A549 (cell line): ENCODE measurements at regions not wholly inside any gene's neighbourhood (a gene's known extent, or its start where the extent isn't known, plus 50 kb on each side); places are given as distances from the start of the nearest gene placed in this dataset.

Experiments used
- ATAC-seq, 2 experiments: fragments of 200-7000 bp in 1 of 2; fragments of >200 bp in 1 of 2; cut with Nextera tagmentation in 1 of 2; cut with Tn5 transposase in 1 of 2; 3 replicates each; pipeline versions ENCODE4 v1.8.0 to v1.9.1; 2018 to 2020; ENCODE audit warnings: mild to moderate bottlenecking in 1 of 2, moderate library complexity in 1 of 2
- CTCF ChIA-PET: fragments of 300-600 bp; sonication (Branson Sonifier 250); formaldehyde crosslinking; extraction: SDS; loops from one replicate; lab custom pipeline; 2021; ENCODE audit warnings: antibody characterized with exemption, inconsistent platforms; lab: Yijun Ruan, JAX
- POLR2A ChIA-PET: fragments of 350-600 bp; formaldehyde crosslinking; extraction: SDS; loops from one replicate; lab custom pipeline; 2021; ENCODE audit warnings: antibody characterized with exemption, inconsistent platforms; lab: Yijun Ruan, JAX
- DNase-seq, 2 experiments: peaks; one replicate each; pipeline versions ENCODE4 v3.0.0 to v3.0.0-alpha.2; 2011 to 2016; ENCODE audit warnings: low read depth in 1 of 2, low spot score in 1 of 2
- FAIRE-seq: peaks from 2 replicates; lab custom pipeline; 2011; peaks lifted over from hg19 to GRCh38; lab: Jason Lieb, UNC
- H3K27ac ChIP-seq, 2 experiments: fragments of >200 bp; sonication (Bioruptor Twin); formaldehyde crosslinking; 3 replicates each; pipeline ENCODE4 v1.5.1; 2016 to 2017
- H3K4me1 ChIP-seq: fragments of >200 bp; sonication (Bioruptor Twin); formaldehyde crosslinking; 3 replicates; pipeline ENCODE4 v1.6.1; 2016
- H3K4me2 ChIP-seq: fragments of >200 bp; sonication (Bioruptor Twin); formaldehyde crosslinking; 3 replicates; pipeline ENCODE4 v1.6.1; 2016
- H3K4me3 ChIP-seq: fragments of >200 bp; sonication (Bioruptor Twin); formaldehyde crosslinking; 3 replicates; pipeline ENCODE4 v1.5.1; 2016
- H3K9me3 ChIP-seq: fragments of >200 bp; sonication (Bioruptor Twin); formaldehyde crosslinking; 3 replicates; pipeline ENCODE4 v1.6.1; 2016
- BCL3 ChIP-seq: fragments of >200 bp; sonication (Bioruptor Twin); formaldehyde crosslinking; IDR thresholded peaks from 3 replicates; pipeline ENCODE4 v1.6.1; 2016
- CBX8 ChIP-seq: fragments of 200-600 bp; sonication (generic); IDR thresholded peaks from 2 replicates; pipeline ENCODE4 v1.6.1; 2016
- CHD2 ChIP-seq: fragments of 150-350 bp; IDR thresholded peaks from 2 replicates; pipeline ENCODE4 v1.6.1; 2014; ENCODE audit warnings: low read length; ENCODE audit not compliant: partially characterized antibody
- CTCF ChIP-seq: fragments of >200 bp; sonication (Bioruptor Twin); formaldehyde crosslinking; IDR thresholded peaks from 3 replicates; pipeline ENCODE4 v1.5.1; 2016
- EHF ChIP-seq: fragments of 250-450 bp; sonication (Bioruptor Pico); IDR thresholded peaks from 2 replicates; pipeline ENCODE4 v1.5.0; 2020; ENCODE audit warnings: mild to moderate bottlenecking
- ESRRA ChIP-seq: fragments of 150-350 bp; IDR thresholded peaks from 2 replicates; pipeline ENCODE4 v1.6.1; 2014; ENCODE audit warnings: mild to moderate bottlenecking, low read length, borderline replicate concordance
- FOSB ChIP-seq: fragments of 250-450 bp; sonication (Bioruptor Pico); IDR thresholded peaks from 2 replicates; pipeline ENCODE4 v1.5.0; 2020; ENCODE audit warnings: mild to moderate bottlenecking, moderate library complexity
- FOSL2 ChIP-seq, 2 experiments: fragments of 450-650 bp in 1 of 2; fragments of >200 bp in 1 of 2; sonication (Bioruptor Twin) in 1 of 2; formaldehyde crosslinking; IDR thresholded peaks; 2 replicates each; pipeline versions ENCODE4 v1.5.0 to v1.6.1; 2016 to 2020; ENCODE audit warnings: mild to moderate bottlenecking in 1 of 2, moderate library complexity in 1 of 2
- FOXS1 ChIP-seq: fragments of 250-450 bp; sonication (Bioruptor Pico); IDR thresholded peaks from 2 replicates; pipeline ENCODE4 v1.5.0; 2020; ENCODE audit warnings: mild to moderate bottlenecking, moderate library complexity
- GATA3 ChIP-seq: IDR thresholded peaks from 2 replicates; pipeline ENCODE4 v1.6.1; 2012; ENCODE audit warnings: borderline replicate concordance
- HES2 ChIP-seq: fragments of >200 bp; sonication (Bioruptor Twin); formaldehyde crosslinking; IDR thresholded peaks from 2 replicates; pipeline ENCODE4 v1.6.1; 2016
- HMGXB4 ChIP-seq: fragments of 250-450 bp; sonication (Bioruptor Pico); IDR thresholded peaks from 2 replicates; pipeline ENCODE4 v1.5.0; 2021; ENCODE audit warnings: mild to moderate bottlenecking, moderate library complexity, borderline replicate concordance
- HOXB5 ChIP-seq: fragments of 250-450 bp; sonication (Bioruptor Pico); IDR thresholded peaks from 2 replicates; pipeline ENCODE4 v1.5.0; 2020; ENCODE audit warnings: mild to moderate bottlenecking, moderate library complexity
- JUNB ChIP-seq: fragments of >200 bp; sonication (Bioruptor Twin); formaldehyde crosslinking; IDR thresholded peaks from 2 replicates; pipeline ENCODE4 v1.6.1; 2016
- KDM1A ChIP-seq: fragments of 200-600 bp; sonication (generic); IDR thresholded peaks from 2 replicates; pipeline ENCODE4 v1.6.1; 2016; ENCODE audit warnings: low read depth, mild to moderate bottlenecking
- MAFK ChIP-seq: fragments of 450-650 bp; IDR thresholded peaks from 2 replicates; pipeline ENCODE4 v1.6.1; 2014; ENCODE audit not compliant: partially characterized antibody
- MAZ ChIP-seq: fragments of 150-350 bp; IDR thresholded peaks from 2 replicates; pipeline ENCODE4 v1.6.1; 2014; ENCODE audit warnings: antibody characterized with exemption, low read depth, low read length, borderline replicate concordance
- PBX3 ChIP-seq: IDR thresholded peaks from 2 replicates; pipeline ENCODE4 v1.6.1; 2012
- PHF8 ChIP-seq: fragments of 200-600 bp; sonication (generic); IDR thresholded peaks from 2 replicates; pipeline ENCODE4 v1.6.1; 2016; ENCODE audit warnings: low read depth, mild to moderate bottlenecking, antibody characterized with exemption, moderate library complexity, borderline replicate concordance
- RARB ChIP-seq: fragments of 250-450 bp; sonication (Bioruptor Pico); IDR thresholded peaks from 2 replicates; pipeline ENCODE4 v1.8.0; 2021; ENCODE audit warnings: mild to moderate bottlenecking, moderate library complexity
- RCOR1 ChIP-seq: fragments of 150-350 bp; IDR thresholded peaks from 2 replicates; pipeline ENCODE4 v1.6.1; 2014; ENCODE audit warnings: antibody characterized with exemption, low read length, low read depth
- RFX5 ChIP-seq: fragments of 450-650 bp; IDR thresholded peaks from 2 replicates; pipeline ENCODE4 v1.7.1; 2014; ENCODE audit warnings: antibody characterized with exemption, mild to moderate bottlenecking, moderate library complexity
- RNF2 ChIP-seq: fragments of 200-600 bp; sonication (generic); IDR thresholded peaks from 2 replicates; pipeline ENCODE4 v1.6.1; 2016; ENCODE audit warnings: low read depth, mild to moderate bottlenecking, antibody characterized with exemption, moderate library complexity, borderline replicate concordance
- SMC3 ChIP-seq: fragments of >200 bp; sonication (Bioruptor Twin); formaldehyde crosslinking; IDR thresholded peaks from 3 replicates; pipeline ENCODE4 v1.6.1; 2018; ENCODE audit warnings: inconsistent platforms
- SREBF2 ChIP-seq: fragments of 450-650 bp; IDR thresholded peaks from 2 replicates; pipeline ENCODE4 v1.6.1; 2014; ENCODE audit warnings: mild to moderate bottlenecking, moderate library complexity
- TFCP2L1 ChIP-seq: fragments of 250-450 bp; sonication (Bioruptor Pico); IDR thresholded peaks from 2 replicates; pipeline ENCODE4 v1.5.0; 2021; ENCODE audit warnings: mild to moderate bottlenecking
- TP53 ChIP-seq: fragments of 250-450 bp; sonication (Bioruptor Pico); IDR thresholded peaks from 2 replicates; pipeline ENCODE4 v1.5.0; 2021; ENCODE audit warnings: mild to moderate bottlenecking, moderate library complexity
- ZC3H11A ChIP-seq: fragments of 450-650 bp; IDR thresholded peaks from 2 replicates; pipeline ENCODE4 v1.6.1; 2014; ENCODE audit warnings: antibody characterized with exemption, mild to moderate bottlenecking
- ZFP36 ChIP-seq: fragments of 450-650 bp; IDR thresholded peaks from 2 replicates; pipeline ENCODE4 v1.6.1; 2014; ENCODE audit warnings: borderline replicate concordance; ENCODE audit not compliant: partially characterized antibody
- ZNF302 ChIP-seq: fragments of 250-450 bp; sonication (Bioruptor Pico); IDR thresholded peaks from 2 replicates; pipeline ENCODE4 v1.9.0; 2021; ENCODE audit warnings: inconsistent platforms, mild to moderate bottlenecking, moderate library complexity
- WGBS: methylation state at CpG from one replicate; pipeline ENCODE4 v1.1.6; 2017; ENCODE audit errors: missing lambda C conversion rate; 5-methylcytosine and 5-hydroxymethylcytosine counted together

GRCh38 chr5:60445427-60445826 is 254.5 kb downstream of the DEPDC1B start:
- no peak for FAIRE-seq
- peaks cover 15% of the 10 kb centered on the region; the same call in 1 of the 3 replicates for H3K4me1 ChIP-seq
- H3K9me3 ChIP-seq: no peaks in the 10 kb centered on the region
- no peak overlapping the region for H3K27ac ChIP-seq
- ChIA-PET POLR2A (no interaction called here), CTCF (interaction anchor here (0.6 kb wide), 1 partner anchor 18 kb away, joined by 3 read pairs; no protein-coding TSS in a partner anchor)
- TF ChIP-seq RFX5: no peak
- no peak for TF ChIP-seq HMGXB4 (CRISPR knock-in tag)
- no peak for TF ChIP-seq PHF8
- no peak for TF ChIP-seq HOXB5
- TF ChIP-seq RCOR1: no peak
- no peak for TF ChIP-seq KDM1A
- no peak for TF ChIP-seq HES2
- TF ChIP-seq SMC3: no peak
- no peak for TF ChIP-seq JUNB
- no peak for TF ChIP-seq RNF2
- no peak for TF ChIP-seq TFCP2L1 (CRISPR knock-in tag)
- no peak for TF ChIP-seq GATA3
- TF ChIP-seq ZC3H11A: no peak
- TF ChIP-seq ZNF302 (CRISPR knock-in tag): no peak
- TF ChIP-seq PBX3: no peak
- no peak for TF ChIP-seq MAFK
- no peak for TF ChIP-seq CBX8
- no peak for TF ChIP-seq CTCF
- TF ChIP-seq SREBF2: no peak
- no peak for TF ChIP-seq ESRRA
- no peak overlapping the region for H3K4me3 ChIP-seq
- no peak for ATAC-seq
- no peak for DNase-seq
- H3K4me2 ChIP-seq: no peak overlapping the region

- Histone ChIP-seq H3K4me3 (no peak overlapping the region), H3K9me3 (no peaks in the 10 kb centered on the region), H3K4me2 (no peak overlapping the region), H3K27ac (no peak overlapping the region), H3K4me1 (peaks cover 15% of the 10 kb centered on the region; the same call in 1 of the 3 replicates)
- TF ChIP-seq CHD2 (no peak), FOXS1 (CRISPR knock-in tag) (no peak), RARB (CRISPR knock-in tag) (no peak), BCL3 (no peak), FOSB (CRISPR knock-in tag) (no peak), ZFP36 (no peak), FOSL2 (IDR thresholded peaks at IDR 0.05) (no peak), FOSL2 (CRISPR knock-in tag; IDR thresholded peaks at IDR 0.05) (no peak), CBX8 (no peak), TP53 (CRISPR knock-in tag) (no peak), MAZ (no peak), EHF (CRISPR knock-in tag) (no peak)
- DNase-seq (no peak), ATAC-seq (no peak), FAIRE-seq (no peak)
- WGBS: 63% methylated on average over 5 of the region's 5 CpGs
- POLR2A ChIA-PET: no interaction called here
- CTCF ChIA-PET: interaction anchor here (0.6 to 1.1 kb wide), 2 partner anchors 19 to 149 kb away, joined by 3 read pairs; no protein-coding TSS in a partner anchor
Measured at GRCh38 chr5:60444661-60445360, 255.2 kb downstream of the DEPDC1B start.
